MG63 (cell line): ENCODE measurements at regions not wholly inside any gene's neighbourhood (a gene's known extent, or its start where the extent isn't known, plus 50 kb on each side); places are given as distances from the start of the nearest gene placed in this dataset.
"Not testable (repeated sequence)": the region's sequence is repeated elsewhere in the genome, so short reads cannot be mapped to it uniquely, and the experiment has no call there.

ENCODE experiments used
- DNase-seq: peaks from one replicate; pipeline ENCODE4 v3.0.0-alpha.2; 2020
- H3K27me3 ChIP-seq: fragments of 250-450 bp; sonication (Bioruptor Pico); 2 replicates; pipeline ENCODE4 v1.5.1; 2020; ENCODE audit warnings: mild to moderate bottlenecking, moderate library complexity
- H3K36me3 ChIP-seq: fragments of 250-450 bp; sonication (Bioruptor Pico); 2 replicates; pipeline ENCODE4 v1.5.1; 2020; ENCODE audit warnings: mild to moderate bottlenecking, moderate library complexity
- H3K4me3 ChIP-seq: fragments of 250-450 bp; sonication (Bioruptor Pico); 2 replicates; pipeline ENCODE4 v1.5.1; 2020; ENCODE audit warnings: mild to moderate bottlenecking, moderate library complexity
- H3K9me3 ChIP-seq: fragments of 250-450 bp; sonication (Bioruptor Pico); 2 replicates; pipeline ENCODE4 v1.5.1; 2020; ENCODE audit warnings: mild to moderate bottlenecking, moderate library complexity

DNA sequence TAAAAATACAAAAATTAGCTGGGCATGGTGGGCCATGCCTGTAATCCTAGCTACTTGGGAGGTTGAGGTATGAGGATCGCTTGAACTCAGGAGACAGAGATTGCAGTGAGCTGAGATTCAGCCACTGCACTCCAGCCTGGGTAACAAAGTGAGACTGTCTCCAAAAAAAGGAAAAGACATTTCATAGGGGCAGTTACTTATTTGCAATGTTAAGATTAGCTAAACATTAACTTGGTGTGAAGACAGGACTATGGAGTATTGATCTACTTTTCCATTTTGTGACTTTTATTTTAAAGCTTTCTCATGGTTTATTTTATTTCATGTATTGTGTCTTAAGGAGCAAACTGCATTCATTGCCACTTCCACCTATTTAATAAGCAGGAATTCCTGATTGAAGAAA, 153.0 kb downstream of the UTRN start:
- Histone ChIP-seq H3K4me3 (no peak overlapping the region), H3K27me3 (no peaks in the 10 kb centered on the region), H3K36me3 (peaks cover 35% of the 10 kb centered on the region), H3K9me3 (peaks cover 11% of the 10 kb centered on the region)
- DNase-seq = no peak

DNA sequence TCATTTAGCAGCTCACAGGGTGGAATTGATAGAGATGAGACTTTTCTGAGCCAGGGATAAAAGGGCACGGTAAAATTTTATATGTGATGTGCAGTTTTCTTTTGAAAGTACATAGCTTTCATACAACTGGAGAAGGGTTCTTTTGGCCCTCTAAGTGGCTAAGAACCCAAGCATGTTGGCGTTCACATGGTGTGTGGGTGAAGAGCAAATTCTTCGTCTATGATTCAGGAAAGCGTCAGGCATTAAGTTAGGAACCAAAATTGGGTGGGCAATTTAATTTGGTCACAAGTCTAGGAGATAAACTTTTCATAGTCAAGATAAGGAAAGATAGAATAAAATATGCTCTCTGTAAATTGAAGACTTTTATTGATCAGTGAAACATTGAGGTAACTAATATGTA, 153.9 kb downstream of the UTRN start:
- no peak overlapping the region for H3K4me3 ChIP-seq
- H3K27me3 ChIP-seq = no peaks in the 10 kb centered on the region
- H3K9me3 ChIP-seq = peaks cover 11% of the 10 kb centered on the region
- DNase-seq = no peak
- peaks cover 35% of the 10 kb centered on the region for H3K36me3 ChIP-seq

DNA sequence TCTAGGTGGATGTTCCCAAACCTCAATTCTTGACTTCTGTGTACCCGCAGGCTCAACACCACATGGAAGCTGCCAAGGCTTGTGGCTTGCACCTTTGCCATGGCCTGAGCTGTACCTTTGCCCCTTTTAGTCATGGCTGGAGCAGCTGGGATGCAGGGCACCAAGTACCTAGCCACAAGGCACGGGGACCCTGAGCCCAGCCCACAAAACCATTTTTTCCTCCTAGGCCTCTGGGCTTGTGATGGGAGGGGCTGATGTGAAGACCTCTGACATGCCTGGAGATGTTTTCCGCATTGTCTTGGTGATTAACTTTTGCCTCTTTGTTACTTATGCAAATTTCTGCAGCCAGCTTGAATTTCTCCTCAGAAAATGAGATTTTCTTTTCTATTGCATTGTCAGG, 156.7 kb downstream of the UTRN start:
- H3K27me3 ChIP-seq, DNase-seq: not testable (repeated sequence)
- peaks cover 33% of the 10 kb centered on the region for H3K36me3 ChIP-seq

DNA sequence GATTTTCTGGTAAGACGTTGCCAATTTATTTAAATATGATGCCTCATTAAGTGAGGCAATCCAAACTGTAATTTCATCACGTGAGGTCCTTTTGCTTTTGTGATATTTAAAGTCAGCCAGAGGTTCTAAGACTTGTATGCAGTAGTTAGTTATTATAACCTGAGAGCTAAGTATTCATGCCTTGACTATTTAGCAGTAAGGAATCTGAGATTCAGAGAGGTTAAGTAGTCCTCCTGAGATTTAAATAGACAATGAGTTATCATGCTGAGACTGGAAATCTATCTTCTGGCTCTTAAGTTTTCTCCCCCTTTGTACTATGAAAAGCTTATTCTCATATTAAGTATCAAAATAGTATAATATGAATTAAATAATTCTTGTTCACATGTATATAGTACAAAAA, 158.0 kb downstream of the UTRN start:
- Histone ChIP-seq H3K27me3 (no peaks in the 10 kb centered on the region), H3K4me3 (no peak overlapping the region), H3K9me3 (peaks cover 11% of the 10 kb centered on the region), H3K36me3 (peaks cover 31% of the 10 kb centered on the region)
- no peak for DNase-seq

More for the DNA sequence above, 156.7 kb downstream of the UTRN start:
- H3K4me3 ChIP-seq = not testable (repeated sequence)
- H3K9me3 ChIP-seq = peaks cover 11% of the 10 kb centered on the region

DNA sequence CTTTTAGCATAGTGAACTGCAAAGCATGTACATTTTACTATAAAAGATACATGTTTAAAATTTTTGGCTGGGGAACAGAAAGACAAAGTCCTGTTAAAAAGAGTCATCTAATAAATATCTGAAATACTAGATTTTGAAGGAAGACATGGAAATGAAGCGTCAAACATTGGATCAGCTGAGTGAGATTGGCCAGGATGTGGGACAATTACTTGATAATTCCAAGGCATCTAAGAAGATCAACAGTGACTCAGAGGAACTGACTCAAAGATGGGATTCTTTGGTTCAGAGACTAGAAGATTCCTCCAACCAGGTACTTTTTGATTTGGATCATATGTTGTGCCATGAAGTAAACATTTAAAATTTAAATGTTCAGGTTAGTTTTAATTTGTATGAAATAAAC, 162.3 kb downstream of the UTRN start:
- no peak for DNase-seq
- H3K36me3 ChIP-seq = peaks cover 5% of the 10 kb centered on the region

DNA sequence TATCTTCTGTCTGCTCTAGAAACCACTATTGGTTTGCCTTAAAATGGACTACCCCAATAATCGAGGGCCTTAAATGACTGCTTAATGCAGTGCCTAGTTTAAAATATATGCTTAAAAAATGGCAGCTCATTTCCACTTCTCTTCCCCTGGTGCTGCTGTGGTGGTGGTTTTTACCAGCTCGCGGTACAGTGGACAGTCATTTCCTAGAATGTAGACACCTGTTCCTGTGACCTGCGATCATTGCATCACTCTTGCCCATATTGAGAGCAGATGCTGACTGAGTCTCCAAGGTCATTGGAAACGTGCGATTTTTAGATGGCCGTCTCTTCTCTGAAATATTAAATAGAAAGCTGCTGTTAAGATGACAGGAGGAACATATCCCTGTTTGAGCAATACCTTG, 164.1 kb downstream of the UTRN start:
- no peaks in the 10 kb centered on the region; the same call in 1 of the 2 replicates for H3K9me3 ChIP-seq
- DNase-seq = no peak
- no peaks in the 10 kb centered on the region; the same call in 1 of the 2 replicates for H3K36me3 ChIP-seq
- H3K27me3 ChIP-seq = no peaks in the 10 kb centered on the region
- no peak overlapping the region for H3K4me3 ChIP-seq

More for the DNA sequence above, 162.3 kb downstream of the UTRN start:
- Histone ChIP-seq H3K4me3 (no peak overlapping the region), H3K9me3 (no peaks in the 10 kb centered on the region; the same call in 1 of the 2 replicates), H3K27me3 (no peaks in the 10 kb centered on the region)

DNA sequence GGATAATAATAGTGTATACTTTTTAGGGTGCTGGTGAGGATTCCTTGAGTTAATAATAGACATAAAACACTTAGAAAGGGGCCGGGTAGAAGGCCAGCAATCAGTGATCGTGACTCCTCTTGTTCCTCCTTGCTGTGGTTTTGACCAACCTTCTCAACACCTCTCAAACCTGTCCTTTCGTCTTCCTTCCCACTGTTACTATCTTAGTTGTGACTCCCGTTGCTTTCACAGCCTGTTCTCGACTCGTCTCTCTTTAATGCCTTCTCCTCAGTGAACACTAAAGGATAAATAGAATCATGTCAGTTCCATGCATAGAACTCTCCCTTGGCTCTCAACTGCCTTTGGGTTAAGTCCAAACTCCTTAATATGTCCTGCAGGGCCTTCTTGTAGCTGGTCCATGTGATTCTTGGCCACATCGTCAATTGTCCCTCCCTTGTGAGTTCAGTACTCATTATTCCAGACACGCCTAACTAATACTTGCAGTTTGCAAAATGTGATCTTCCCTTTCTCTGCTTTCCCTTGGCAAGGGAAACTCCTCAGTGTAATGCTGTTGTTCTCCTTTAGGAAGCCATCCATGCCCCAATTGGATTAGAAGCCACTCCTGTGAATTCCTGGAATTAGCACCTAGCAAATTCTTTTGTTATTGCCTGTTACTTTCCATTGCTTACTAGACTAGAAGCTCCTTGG, 164.9 kb downstream of the UTRN start:
- H3K27me3 ChIP-seq = no peaks in the 10 kb centered on the region
- no peaks in the 10 kb centered on the region for H3K9me3 ChIP-seq
- no peak for DNase-seq
- no peak overlapping the region for H3K4me3 ChIP-seq
- H3K36me3 ChIP-seq = no peaks in the 10 kb centered on the region

DNA sequence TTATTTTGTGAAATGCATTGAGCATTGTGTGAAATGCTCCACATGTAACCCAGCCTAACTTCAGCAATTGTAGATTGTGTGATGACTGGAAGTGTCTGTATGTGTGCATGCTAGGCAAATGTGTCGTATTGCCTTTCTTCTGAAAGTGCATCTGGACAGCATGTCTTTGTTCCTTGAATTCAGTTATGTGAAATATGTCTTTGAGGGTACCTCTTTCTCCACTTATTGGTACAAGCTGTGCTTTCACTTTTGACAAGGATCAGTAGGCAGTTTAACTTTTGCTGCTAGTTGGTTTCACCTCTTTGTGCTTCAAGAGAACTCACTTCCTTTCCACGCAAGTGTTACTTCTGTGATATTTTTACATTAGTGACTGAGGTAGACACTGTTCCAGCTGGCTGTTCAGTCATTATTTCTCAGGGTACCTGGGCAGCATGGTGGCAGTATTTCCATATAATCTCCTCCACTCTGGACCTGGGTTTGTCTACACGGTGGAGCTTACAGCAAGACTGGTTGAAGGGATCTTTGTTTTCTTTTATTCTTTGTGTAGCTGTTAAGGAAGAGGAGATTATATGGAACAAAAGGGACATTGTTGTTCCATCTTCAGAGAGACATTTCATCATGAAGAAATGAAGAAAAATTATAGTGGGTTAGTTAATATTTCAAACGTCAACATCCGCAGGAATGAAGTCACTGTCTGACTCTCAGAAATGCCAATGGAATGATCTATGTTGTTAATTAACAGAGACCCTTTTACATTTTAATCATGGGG, 175.4 kb downstream of the UTRN start:
- DNase-seq = no peak
- peaks cover 8% of the 10 kb centered on the region for H3K36me3 ChIP-seq
- no peaks in the 10 kb centered on the region for H3K9me3 ChIP-seq

DNA sequence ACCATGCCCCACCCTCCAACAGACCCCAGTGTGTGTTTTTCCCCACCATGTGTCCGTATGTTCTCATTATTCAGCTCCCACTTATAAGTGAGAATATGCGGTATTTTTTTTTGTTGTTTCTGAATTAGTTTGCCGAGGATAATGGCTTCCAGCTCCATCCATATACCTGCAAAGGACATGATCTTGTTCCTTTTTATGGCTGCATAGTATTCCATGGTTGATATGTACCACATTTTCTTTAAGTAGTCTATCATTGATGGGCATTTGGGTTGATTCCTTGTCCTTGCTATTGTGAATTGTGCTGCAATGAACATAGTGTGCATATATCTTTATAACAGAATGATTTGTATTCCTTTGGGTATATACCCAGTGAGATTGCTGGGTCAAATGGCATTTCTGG, 176.9 kb downstream of the UTRN start:
- peaks cover 8% of the 10 kb centered on the region for H3K36me3 ChIP-seq
- no peaks in the 10 kb centered on the region for H3K27me3 ChIP-seq
- no peak for DNase-seq

More for the DNA sequence above, 175.4 kb downstream of the UTRN start:
- H3K4me3 ChIP-seq = no peak overlapping the region
- no peaks in the 10 kb centered on the region for H3K27me3 ChIP-seq

DNA sequence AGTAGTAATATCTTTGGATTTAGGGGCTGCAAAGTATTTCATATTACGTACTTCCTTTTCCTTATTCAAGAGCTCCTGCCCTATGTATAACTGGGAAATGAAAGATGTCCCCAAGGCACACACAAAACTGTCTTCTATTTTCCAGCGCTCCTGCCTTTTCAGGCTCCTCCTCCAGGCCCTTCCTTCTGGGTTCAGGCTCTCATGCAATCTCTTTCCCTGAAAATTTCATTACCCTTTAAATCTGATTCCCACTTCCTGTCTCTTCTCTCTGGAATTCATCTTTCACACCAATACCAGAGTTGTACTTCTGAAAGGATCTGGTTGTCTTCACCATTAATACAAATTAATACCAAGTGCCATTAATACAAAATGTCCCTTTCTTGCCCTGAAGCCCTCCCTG, 181.6 kb downstream of the UTRN start:
- H3K27me3 ChIP-seq = no peaks in the 10 kb centered on the region
- no peak overlapping the region for H3K4me3 ChIP-seq
- no peak for DNase-seq
- no peaks in the 10 kb centered on the region for H3K9me3 ChIP-seq
- peaks cover 3% of the 10 kb centered on the region; the same call in 1 of the 2 replicates for H3K36me3 ChIP-seq

More for the DNA sequence above, 176.9 kb downstream of the UTRN start:
- no peak overlapping the region for H3K4me3 ChIP-seq
- H3K9me3 ChIP-seq = no peaks in the 10 kb centered on the region

DNA sequence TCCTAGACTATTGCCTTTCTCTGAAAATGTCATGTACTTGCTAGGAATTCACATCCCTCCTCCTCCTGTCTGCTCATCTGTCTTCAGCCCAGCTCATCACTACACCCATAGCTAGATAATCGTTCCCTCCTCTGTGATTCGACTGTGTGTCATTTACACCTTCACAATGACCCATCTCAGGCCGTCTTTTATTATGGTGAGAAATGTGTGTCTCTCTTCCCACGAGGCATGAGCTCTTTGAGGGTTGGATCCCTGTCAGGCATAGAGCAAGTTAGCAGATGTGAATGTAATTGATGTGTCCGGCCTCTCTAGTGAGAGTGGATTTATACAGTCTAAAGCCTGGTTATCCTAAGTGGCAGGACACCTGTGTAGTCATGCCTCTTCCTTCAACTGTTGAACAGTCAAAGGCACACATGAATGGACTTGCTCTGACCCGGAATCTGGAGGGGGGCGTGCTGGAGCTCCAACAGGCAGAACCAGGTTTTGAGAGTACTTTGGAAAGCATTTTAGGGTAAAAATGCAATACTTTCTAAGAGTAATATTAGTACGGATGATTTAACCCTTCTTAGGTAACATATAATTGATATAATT, 182.1 kb downstream of the UTRN start:
- DNase-seq = no peak
- H3K36me3 ChIP-seq = peaks cover 3% of the 10 kb centered on the region; the same call in 1 of the 2 replicates
- H3K4me3 ChIP-seq = no peak overlapping the region
- no peaks in the 10 kb centered on the region for H3K9me3 ChIP-seq
- no peaks in the 10 kb centered on the region for H3K27me3 ChIP-seq

DNA sequence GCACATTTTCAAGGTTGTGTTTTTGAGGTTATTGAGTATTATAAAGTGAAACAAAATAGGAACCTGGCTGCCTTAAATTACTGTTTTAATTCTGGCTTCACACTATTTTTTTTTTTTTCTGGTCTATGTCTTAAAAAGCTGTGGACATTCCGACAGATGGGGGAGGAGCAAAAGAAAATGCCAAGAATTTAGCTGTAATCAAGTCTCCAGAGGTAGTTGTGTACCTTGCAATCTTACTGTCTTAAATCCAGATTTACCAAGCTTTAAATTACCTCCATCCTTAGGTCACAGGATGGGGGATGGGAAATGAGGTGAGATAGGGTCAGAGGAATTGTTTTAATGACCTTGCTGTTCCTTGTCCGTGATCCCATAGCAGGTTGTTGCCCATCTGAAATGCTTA, 182.8 kb downstream of the UTRN start:
- no peak for DNase-seq
- H3K36me3 ChIP-seq = peaks cover 2% of the 10 kb centered on the region; the same call in 1 of the 2 replicates
- no peak overlapping the region for H3K4me3 ChIP-seq
- H3K9me3 ChIP-seq = no peaks in the 10 kb centered on the region
- H3K27me3 ChIP-seq = no peaks in the 10 kb centered on the region

DNA sequence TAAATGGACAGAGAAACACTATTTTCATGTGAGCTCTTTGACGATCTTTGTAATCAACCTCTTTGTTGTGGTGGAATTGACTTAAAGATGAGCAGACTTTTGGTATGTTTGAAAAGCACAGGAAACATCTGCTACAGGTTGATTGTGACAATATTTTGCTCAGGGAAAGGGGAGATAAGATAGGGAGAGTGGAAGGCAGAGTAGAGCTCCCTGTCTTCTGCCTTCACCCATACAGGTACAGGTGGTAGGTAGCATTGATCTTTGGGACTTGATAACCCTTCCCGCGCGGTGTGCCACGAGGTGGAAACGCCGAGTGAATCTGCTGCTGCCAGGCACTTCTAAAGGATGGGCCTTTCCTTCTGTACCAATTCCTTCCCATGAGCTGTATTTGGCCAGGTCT, 183.6 kb downstream of the UTRN start:
- Histone ChIP-seq H3K27me3 (no peaks in the 10 kb centered on the region), H3K4me3 (no peak overlapping the region), H3K9me3 (no peaks in the 10 kb centered on the region), H3K36me3 (no peaks in the 10 kb centered on the region; the same call in 1 of the 2 replicates)
- DNase-seq = no peak

DNA sequence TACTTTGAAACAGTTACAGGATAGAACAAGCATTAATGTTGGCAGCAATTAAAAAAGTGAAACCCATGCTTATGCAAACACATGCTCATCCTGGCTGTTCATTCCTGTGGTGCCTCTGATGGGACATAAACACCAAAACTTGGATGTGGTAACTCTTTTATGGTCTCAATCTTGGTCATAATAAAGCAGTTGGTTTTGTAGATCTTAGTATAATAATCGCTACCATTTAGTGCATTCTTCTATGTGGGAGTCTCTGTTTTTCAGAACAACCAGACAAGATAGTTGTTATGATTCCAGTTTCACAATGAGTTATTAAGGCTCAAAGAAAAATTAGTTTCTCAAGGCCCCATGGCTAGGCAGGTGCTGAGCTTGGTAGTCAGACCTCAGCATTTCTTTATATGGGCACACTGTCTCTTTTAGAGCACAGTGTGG, 184.0 kb downstream of the UTRN start:
- no peak for DNase-seq
- H3K4me3 ChIP-seq = no peak overlapping the region
- no peaks in the 10 kb centered on the region for H3K27me3 ChIP-seq
- H3K9me3 ChIP-seq = no peaks in the 10 kb centered on the region
- no peaks in the 10 kb centered on the region; the same call in 1 of the 2 replicates for H3K36me3 ChIP-seq

DNA sequence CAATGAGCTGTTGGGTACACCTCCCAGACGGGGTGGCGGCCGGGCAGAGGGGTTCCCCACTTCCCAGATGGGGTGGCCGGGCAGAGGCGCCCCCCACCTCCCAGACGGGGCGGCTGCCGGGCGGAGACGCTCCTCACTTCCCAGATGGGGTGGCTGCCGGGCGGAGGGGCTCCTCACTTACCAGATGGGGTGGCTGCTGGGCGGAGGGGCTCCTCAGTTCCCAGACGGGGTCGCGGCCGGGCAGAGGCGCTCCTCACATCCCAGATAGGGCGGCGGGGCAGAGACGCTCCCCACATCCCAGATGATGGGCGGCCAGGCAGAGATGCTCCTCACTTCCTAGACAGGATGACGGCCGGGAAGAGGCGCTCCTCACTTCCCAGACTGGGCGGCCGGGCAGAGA, 185.1 kb downstream of the UTRN start:
- not testable (repeated sequence) for H3K4me3 ChIP-seq, H3K9me3 ChIP-seq, H3K36me3 ChIP-seq, DNase-seq, H3K27me3 ChIP-seq

DNA sequence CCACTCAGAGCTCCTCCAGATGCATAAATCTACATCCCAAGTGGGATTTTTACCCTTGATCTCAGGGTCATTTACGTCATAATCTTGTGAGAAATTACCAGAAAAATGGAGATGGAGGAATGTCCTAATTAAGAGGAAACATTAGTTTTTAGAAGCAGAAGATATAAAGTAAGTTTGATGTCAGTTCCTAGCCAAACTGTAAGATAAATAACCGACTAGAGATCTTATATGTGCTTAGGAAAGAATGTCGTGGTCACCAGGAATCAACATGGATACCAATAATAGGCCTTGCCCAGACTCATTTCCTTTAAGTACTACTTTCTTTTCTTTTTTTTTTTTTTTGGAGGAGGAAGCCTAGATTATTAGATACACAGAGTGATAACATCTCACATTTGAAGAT, 186.9 kb downstream of the UTRN start:
- Histone ChIP-seq H3K4me3 (no peak overlapping the region), H3K36me3 (no peaks in the 10 kb centered on the region), H3K27me3 (no peaks in the 10 kb centered on the region), H3K9me3 (no peaks in the 10 kb centered on the region)
- no peak for DNase-seq

DNA sequence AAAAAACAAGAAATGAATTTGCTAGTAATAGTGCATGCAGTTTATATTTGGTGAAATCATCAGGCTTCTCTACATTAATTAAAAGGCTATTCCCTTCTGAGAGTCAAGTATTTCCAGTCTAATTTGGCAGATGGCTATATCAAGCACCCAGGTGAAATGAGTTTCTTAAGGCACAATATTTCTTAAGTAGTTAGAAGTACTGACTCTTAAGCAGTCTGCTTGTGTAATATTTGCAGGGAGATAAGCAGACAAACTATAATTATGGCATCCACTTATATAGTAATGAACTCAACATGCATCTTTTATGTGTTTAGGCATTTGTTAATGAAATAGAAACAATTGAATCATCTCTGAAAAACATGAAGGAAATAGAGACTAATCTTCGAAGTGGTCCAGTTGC, 189.2 kb downstream of the UTRN start:
- H3K4me3 ChIP-seq = no peak overlapping the region
- H3K27me3 ChIP-seq = no peaks in the 10 kb centered on the region
- H3K36me3 ChIP-seq = no peaks in the 10 kb centered on the region
- no peak for DNase-seq
- H3K9me3 ChIP-seq = no peaks in the 10 kb centered on the region
